GM12865 (cell line): ENCODE measurements at regions not wholly inside any gene's neighbourhood (a gene's known extent, or its start where the extent isn't known, plus 50 kb on each side); places are given as distances from the start of the nearest gene placed in this dataset.
A peak's percentile ranks its signal among the peaks of the same experiment; 100 is the strongest.
"Not testable (repeated sequence)": the region's sequence is repeated elsewhere in the genome, so short reads cannot be mapped to it uniquely, and the experiment has no call there.

ENCODE experiments used
- DNase-seq: peaks from one replicate; pipeline ENCODE4 v3.0.0; 2010; ENCODE audit warnings: low read depth
- H3K4me3 ChIP-seq: 2 replicates; pipeline ENCODE4 v1.5.1; 2011; ENCODE audit warnings: mild to moderate bottlenecking, low read depth, low read length, control low read depth
- CTCF ChIP-seq: IDR thresholded peaks from 2 replicates; pipeline ENCODE4 v1.5.1; 2011; ENCODE audit warnings: low read length, control low read depth, low read depth, inconsistent platforms; ENCODE audit not compliant: insufficient read depth; ENCODE audit errors: missing control alignments

GRCh38 chr4:4089716-4090419 lies 136.9 kb downstream of the OTOP1 start:
- H3K4me3 ChIP-seq, DNase-seq: not testable (repeated sequence)

- not testable (repeated sequence) for H3K4me3 ChIP-seq, DNase-seq
Observed at GRCh38 chr4:4090720-4091119, 136.0 kb downstream of the OTOP1 start.

DNA sequence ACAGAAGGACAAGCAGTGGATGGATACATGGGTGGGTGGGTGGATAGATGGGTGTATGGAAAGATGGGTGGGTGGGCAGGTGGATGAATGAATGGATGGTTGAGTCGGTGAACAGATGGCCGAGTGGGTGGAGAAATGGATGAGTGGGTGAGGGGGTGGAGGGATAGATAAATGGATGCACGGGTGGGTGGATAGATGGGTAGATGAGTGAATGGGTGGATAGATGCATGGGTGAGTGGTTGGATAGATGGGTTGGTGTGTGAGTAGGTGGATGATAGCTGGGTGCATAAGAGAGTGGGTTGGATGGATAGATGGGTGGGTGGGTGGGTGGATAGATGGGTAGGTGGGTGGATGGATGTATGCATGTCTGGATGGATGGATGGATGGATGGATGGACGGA lies 134.6 kb downstream of the OTOP1 start:
- not testable (repeated sequence) for DNase-seq, H3K4me3 ChIP-seq

GRCh38 chr4:4099610-4100009 lies 127.1 kb downstream of the OTOP1 start:
- DNase-seq, H3K4me3 ChIP-seq: not testable (repeated sequence)

GRCh38 chr4:4106923-4107322 lies 119.8 kb downstream of the OTOP1 start:
- not testable (repeated sequence) for H3K4me3 ChIP-seq, DNase-seq

DNA sequence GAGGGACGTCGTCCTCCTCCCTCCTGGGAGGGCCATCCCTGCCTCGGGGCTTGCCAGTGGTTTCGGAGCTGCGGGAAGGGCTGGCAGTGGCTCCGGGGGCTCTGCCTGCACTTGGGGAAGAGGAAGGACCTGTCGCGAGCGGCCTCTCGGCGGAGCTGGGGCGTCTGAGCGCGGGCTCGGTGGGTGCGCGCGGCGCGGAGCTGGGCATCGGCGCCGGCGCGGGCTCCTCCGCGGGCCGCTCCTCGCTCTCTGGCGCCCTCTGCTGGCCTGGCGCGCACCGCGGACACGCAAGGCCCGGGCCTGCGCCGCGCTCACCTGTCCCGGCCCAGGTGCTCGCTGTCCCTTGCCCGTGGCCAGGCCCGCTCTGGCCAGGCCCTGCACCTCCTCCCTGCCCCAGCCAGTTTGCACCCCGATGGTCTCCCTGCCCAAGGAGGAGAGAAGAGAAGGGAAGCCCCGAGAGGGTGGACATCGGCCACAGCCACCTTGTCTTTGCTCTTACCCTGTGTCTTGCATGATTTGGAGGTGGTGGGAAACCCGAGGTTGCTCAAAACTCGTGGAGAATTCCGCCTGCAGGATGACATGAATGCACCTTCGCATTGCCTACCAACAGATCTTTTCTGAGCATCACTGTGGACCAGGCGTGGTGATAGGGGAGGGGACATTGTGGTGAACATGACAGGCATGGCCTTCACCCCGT lies 119.2 kb downstream of the OTOP1 start:
- peak; percentile 62 for DNase-seq
- peak; percentile 78 for TF ChIP-seq CTCF
- H3K4me3 ChIP-seq: not testable (repeated sequence)

DNA sequence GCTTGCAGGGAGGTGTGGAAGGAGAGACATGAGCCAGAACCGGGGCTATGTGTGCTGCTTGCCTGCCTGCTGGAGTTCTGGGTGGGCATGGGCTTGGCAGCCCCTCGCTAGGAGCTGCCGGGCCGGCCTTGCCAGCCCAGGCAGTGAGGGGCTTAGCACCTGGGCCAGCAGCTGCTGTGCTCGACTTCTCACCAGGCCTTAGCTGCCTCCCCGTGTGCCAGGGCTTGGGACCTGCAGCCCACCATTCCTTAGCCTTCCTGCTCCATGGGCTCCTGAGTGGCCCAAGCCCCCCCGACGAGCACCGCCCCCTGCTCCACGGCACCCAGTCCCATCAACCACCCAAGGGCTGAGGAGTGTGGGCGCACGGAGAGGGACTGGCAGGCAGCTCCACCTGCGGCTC lies 111.3 kb downstream of the OTOP1 start:
- DNase-seq, H3K4me3 ChIP-seq: not testable (repeated sequence)

DNA sequence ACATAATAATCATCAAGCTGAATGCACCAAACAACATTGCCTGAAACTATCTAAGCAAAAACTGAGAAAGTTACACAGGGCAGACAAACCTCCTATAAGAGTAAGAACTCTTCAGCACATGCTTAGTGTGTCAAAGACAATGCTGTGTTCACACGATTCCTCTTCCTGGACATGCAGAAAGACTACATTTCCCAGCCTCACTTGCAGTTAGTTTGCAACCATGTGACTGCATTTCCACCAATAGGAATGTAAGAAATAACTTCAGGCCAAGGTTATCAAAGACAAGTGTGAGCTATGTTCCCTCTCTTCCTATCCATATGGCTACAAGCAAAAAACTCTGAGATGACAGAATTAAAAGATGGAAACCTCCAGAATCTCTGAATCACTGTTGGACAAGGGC lies 109.8 kb downstream of the OTOP1 start:
- DNase-seq: peak; percentile 36
- H3K4me3 ChIP-seq: not testable (repeated sequence)

- DNase-seq, H3K4me3 ChIP-seq: not testable (repeated sequence)
Observed at GRCh38 chr4:4134368-4134767, 92.4 kb downstream of the OTOP1 start.

- H3K4me3 ChIP-seq, DNase-seq: not testable (repeated sequence)
Observed at GRCh38 chr4:4136621-4137020, 90.1 kb downstream of the OTOP1 start.
